Activated T-helper 1 cell treated with Interleukin-2 at 50 U/mL for 16 hours (primary cell): ENCODE measurements at regions not wholly inside any gene's neighbourhood (a gene's known extent, or its start where the extent isn't known, plus 50 kb on each side); places are given as distances from the start of the nearest gene placed in this dataset.

Experiments
- DNase-seq: peaks from one replicate; pipeline ENCODE4 v3.0.0-alpha.2; 2020; ENCODE audit warnings: low read depth

- DNase-seq, result no peak
Measured at GRCh38 chr12:34379142-34379541, 356.8 kb downstream of the ALG10 start.

GRCh38 chr12:34384693-34385092 lies 362.4 kb downstream of the ALG10 start:
- no peak for DNase-seq

- no peak for DNase-seq
Measured at GRCh38 chr12:34386016-34386415, 363.7 kb downstream of the ALG10 start.

- DNase-seq, result no peak
Measured at GRCh38 chr12:34386621-34387255, 364.4 kb downstream of the ALG10 start.

GRCh38 chr12:34387711-34388635 lies 365.7 kb downstream of the ALG10 start:
- no peak for DNase-seq

GRCh38 chr12:34388636-34389377 lies 366.5 kb downstream of the ALG10 start:
- DNase-seq, result no peak

GRCh38 chr12:34389378-34390170 lies 367.3 kb downstream of the ALG10 start:
- DNase-seq, result no peak

GRCh38 chr12:34390171-34390841 lies 368.0 kb downstream of the ALG10 start:
- DNase-seq, result no peak

GRCh38 chr12:34390846-34391700 lies 368.8 kb downstream of the ALG10 start:
- DNase-seq, result no peak

GRCh38 chr12:34391771-34392581 lies 369.7 kb downstream of the ALG10 start:
- no peak for DNase-seq

GRCh38 chr12:34392741-34393085 lies 370.4 kb downstream of the ALG10 start:
- no peak for DNase-seq

GRCh38 chr12:34393086-34393820 lies 371.0 kb downstream of the ALG10 start:
- DNase-seq, result no peak

- DNase-seq, result no peak
Measured at GRCh38 chr12:34393821-34394150, 371.5 kb downstream of the ALG10 start.

- no peak for DNase-seq
Measured at GRCh38 chr12:34394211-34395055, 372.1 kb downstream of the ALG10 start.

GRCh38 chr12:34395056-34396005 lies 373.0 kb downstream of the ALG10 start:
- no peak for DNase-seq

GRCh38 chr12:34396006-34396860 lies 373.9 kb downstream of the ALG10 start:
- no peak for DNase-seq
